ES-I3 (cell line): ENCODE measurements at regions not wholly inside any gene's neighbourhood (a gene's known extent, or its start where the extent isn't known, plus 50 kb on each side); places are given as distances from the start of the nearest gene placed in this dataset.
A peak's percentile ranks its signal among the peaks of the same experiment; 100 is the strongest.
"Not testable (repeated sequence)": the region's sequence is repeated elsewhere in the genome, so short reads cannot be mapped to it uniquely, and the experiment has no call there.

Source experiments
- H3K36me3 ChIP-seq: 2 replicates; pipeline ENCODE4 v1.6.1; 2013; ENCODE audit warnings: mild to moderate bottlenecking, low read length, control low read depth, moderate library complexity; ENCODE audit not compliant: insufficient read depth
- H3K4me1 ChIP-seq: 2 replicates; pipeline ENCODE4 v1.6.1; 2013; ENCODE audit warnings: mild to moderate bottlenecking, control low read depth, low read length; ENCODE audit not compliant: insufficient read depth
- H3K9ac ChIP-seq: 2 replicates; pipeline ENCODE4 v1.6.1; 2013; ENCODE audit warnings: low read depth, mild to moderate bottlenecking, low read length, moderate library complexity
- H3K9me3 ChIP-seq: 2 replicates; pipeline ENCODE4 v1.6.1; 2013; ENCODE audit warnings: mild to moderate bottlenecking, low read length, moderate library complexity; ENCODE audit not compliant: control insufficient read depth, insufficient read depth

DNA sequence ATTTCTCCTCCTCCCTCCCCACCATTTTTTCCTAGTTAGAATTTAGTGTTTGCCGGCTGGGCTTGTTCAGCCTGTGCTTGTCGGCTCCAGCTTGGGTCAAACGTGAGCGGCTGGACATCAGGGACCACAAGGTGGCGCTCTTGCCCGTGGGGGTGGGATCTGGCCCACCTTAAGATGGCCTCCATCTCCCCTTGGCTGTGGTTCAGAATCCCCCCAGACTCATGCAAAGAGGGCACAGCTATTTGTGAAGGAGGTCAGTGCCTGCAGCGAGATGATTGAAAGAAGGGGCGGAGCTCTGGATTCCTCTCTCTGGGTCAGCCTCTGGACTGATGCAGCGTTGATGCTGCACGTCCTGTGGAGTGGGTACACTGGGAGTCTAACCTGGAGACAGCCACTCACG is 283.3 kb upstream of the TUT7 start:
- Histone ChIP-seq H3K4me1 (no peaks in the 10 kb centered on the region), H3K9me3 (no peaks in the 10 kb centered on the region)

DNA sequence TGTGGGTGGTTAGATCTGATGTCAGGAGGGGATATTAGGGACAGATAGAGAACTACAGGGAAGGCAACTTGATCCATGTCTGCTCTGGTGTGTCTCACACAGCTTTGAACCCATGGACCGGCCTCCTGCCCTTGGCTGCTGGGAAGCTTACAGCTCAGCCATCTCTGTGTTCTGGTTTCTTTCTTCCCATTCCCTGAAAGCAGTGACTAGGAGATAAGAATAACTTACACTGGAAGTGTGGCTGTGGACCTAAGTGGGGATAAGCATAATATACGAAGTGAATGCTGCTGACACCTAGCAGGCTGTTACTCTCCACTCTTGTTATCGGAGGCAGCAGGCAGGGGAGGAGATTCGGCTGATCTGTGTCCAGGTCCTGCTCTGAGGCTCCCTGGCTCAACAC is 282.3 kb upstream of the TUT7 start:
- no peaks in the 10 kb centered on the region for H3K36me3 ChIP-seq
- H3K4me1 ChIP-seq = no peaks in the 10 kb centered on the region
- H3K9me3 ChIP-seq = no peaks in the 10 kb centered on the region
- H3K9ac ChIP-seq = no peak overlapping the region

More for the DNA sequence above, 283.3 kb upstream of the TUT7 start:
- Histone ChIP-seq H3K36me3 (no peaks in the 10 kb centered on the region), H3K9ac (no peak overlapping the region)

DNA sequence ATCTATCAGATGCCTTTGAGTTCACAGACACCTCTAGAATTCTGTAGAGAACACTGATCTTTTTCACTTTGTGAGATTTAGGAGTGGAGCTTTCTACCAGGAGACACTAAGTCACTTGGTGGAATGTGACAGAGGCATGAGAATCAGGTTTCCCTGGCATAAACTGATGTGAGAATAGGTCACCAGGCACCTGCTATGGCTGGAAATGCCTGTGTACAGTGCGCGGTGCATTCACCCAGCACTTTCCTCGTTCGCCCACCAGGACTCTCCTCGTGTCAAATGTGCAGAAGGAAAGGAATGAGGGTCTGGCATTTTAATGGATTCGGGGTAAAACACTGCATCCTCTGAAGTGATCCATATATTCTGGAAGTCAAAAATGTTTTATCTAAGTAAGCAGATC is 281.8 kb upstream of the TUT7 start:
- no peaks in the 10 kb centered on the region for H3K4me1 ChIP-seq
- H3K9ac ChIP-seq = no peak overlapping the region
- H3K9me3 ChIP-seq = no peaks in the 10 kb centered on the region
- no peaks in the 10 kb centered on the region for H3K36me3 ChIP-seq

DNA sequence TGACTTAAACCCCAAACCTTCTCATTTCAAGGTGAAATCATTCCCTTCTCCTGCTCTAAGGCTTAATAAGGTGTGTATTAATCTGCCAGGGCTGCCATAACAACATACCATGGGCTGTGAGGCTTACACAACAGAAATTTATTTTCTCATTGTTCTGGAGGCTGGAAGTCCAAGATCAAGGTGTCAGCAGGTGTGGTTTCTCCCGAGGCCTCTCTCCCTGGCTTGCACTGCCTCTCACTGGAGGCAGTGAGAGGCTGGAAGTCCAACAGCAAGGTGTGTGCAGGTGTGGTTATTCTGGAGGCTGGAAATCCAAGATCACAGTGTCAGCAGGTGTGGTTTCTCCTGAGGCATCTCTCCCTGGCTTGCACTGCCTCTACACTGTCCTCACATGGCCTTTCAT is 280.3 kb upstream of the TUT7 start:
- Histone ChIP-seq H3K9ac (no peak overlapping the region), H3K4me1 (no peaks in the 10 kb centered on the region), H3K36me3 (no peaks in the 10 kb centered on the region), H3K9me3 (no peaks in the 10 kb centered on the region)

DNA sequence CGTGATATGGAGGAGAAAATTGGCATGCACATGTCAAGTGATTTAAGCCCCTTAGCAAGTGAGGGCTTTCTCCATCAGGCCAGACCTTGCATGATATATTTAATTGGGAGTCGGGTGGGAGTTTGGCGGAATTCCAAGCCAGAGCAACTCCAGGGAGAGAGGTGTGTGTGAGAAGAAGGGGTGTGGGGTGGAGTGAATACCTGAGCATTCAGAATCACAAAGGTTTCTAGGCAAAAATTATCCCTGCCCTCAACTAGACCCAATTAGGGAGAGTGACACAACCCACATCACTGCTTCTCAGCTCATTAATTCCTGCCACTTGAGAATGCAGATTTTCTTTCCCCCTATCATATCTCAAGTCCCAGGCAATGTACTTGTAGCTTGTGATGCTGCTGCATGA is 279.7 kb upstream of the TUT7 start:
- Histone ChIP-seq H3K9me3 (no peaks in the 10 kb centered on the region), H3K36me3 (no peaks in the 10 kb centered on the region), H3K9ac (no peak overlapping the region), H3K4me1 (no peaks in the 10 kb centered on the region)

DNA sequence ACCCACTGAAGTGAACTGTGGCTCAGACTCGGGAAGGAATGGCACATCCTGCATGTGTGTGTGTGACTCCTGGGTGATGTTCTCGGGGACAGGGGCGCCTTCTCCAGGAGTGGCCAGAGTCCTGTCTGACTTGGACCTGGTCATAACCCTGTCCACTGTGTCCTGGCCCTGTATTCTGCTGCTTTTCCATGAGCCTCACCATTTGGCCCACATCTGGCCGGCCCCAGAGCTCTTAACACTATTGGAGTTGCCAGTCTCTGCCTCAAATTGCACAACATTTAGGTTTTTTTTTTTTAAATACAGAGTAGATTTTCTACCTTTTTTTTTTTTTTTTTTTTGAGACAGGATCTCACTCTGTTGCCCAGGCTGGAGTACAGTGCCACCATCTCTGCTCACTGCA is 278.3 kb upstream of the TUT7 start:
- H3K4me1 ChIP-seq = no peaks in the 10 kb centered on the region
- H3K36me3 ChIP-seq = no peaks in the 10 kb centered on the region
- no peak overlapping the region for H3K9ac ChIP-seq
- H3K9me3 ChIP-seq = no peaks in the 10 kb centered on the region

DNA sequence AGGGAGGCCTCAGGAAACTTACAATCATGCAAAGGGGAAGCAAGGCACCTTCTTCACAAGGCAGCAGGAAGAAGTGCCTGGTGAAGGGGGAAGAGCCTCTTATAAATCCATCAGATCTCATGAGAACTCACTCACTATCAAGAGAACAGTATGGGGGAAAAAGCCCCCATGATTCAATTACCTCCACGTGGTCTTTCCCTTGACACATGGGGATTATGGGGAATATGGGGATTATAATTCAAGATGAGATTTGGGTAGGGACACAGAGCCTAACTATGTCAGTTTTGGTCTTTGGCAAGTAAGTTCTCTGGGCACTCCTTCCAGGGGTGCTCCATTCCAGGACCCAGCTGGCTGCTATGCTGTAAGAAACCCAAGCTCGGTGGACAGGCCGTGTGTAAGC is 275.3 kb upstream of the TUT7 start:
- Histone ChIP-seq H3K9me3 (no peaks in the 10 kb centered on the region), H3K36me3 (no peaks in the 10 kb centered on the region), H3K9ac (no peak overlapping the region), H3K4me1 (no peaks in the 10 kb centered on the region)

DNA sequence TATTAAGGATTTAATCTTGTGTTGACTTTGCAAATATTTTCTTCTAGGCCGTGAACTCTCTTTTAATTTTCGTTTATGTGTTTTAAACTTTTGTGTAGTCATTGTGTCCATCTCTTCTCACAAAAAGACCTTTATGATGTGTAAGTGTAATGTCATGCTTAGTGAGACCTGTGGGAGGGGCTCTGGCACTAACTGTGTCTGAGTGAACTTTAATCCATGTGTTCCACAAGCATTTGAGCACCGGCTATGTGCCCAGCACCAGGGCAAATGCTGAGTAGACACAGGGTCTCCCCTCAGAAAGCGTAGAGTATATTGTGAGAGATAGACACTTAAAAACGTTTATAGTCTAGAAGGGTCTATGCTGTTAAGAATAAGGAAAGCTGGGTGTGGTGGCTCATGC is 272.6 kb upstream of the TUT7 start:
- H3K9ac ChIP-seq = no peak overlapping the region
- H3K4me1 ChIP-seq = no peaks in the 10 kb centered on the region
- no peaks in the 10 kb centered on the region for H3K9me3 ChIP-seq
- no peaks in the 10 kb centered on the region for H3K36me3 ChIP-seq

DNA sequence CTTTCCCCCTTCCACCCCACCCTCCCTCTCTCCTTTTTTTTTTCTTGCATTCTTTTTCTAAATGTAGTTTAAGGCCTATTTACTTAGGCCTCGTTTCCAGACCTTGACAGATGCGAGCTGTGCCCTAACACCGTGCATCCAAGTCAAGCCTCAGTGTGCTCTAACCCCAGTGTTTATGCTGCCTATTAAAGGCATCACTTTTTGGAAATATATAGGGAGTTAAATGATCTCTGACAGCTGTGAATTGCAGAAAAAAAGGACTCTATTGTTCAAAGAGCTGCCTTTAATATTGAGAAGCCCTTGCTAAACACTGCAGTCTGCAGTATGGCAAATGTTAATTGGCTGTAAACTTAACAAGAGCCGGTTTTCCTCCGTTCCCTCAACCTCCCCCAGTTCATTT is 270.4 kb upstream of the TUT7 start:
- H3K9ac ChIP-seq = no peak overlapping the region
- no peaks in the 10 kb centered on the region for H3K36me3 ChIP-seq
- no peaks in the 10 kb centered on the region for H3K9me3 ChIP-seq
- no peaks in the 10 kb centered on the region for H3K4me1 ChIP-seq

DNA sequence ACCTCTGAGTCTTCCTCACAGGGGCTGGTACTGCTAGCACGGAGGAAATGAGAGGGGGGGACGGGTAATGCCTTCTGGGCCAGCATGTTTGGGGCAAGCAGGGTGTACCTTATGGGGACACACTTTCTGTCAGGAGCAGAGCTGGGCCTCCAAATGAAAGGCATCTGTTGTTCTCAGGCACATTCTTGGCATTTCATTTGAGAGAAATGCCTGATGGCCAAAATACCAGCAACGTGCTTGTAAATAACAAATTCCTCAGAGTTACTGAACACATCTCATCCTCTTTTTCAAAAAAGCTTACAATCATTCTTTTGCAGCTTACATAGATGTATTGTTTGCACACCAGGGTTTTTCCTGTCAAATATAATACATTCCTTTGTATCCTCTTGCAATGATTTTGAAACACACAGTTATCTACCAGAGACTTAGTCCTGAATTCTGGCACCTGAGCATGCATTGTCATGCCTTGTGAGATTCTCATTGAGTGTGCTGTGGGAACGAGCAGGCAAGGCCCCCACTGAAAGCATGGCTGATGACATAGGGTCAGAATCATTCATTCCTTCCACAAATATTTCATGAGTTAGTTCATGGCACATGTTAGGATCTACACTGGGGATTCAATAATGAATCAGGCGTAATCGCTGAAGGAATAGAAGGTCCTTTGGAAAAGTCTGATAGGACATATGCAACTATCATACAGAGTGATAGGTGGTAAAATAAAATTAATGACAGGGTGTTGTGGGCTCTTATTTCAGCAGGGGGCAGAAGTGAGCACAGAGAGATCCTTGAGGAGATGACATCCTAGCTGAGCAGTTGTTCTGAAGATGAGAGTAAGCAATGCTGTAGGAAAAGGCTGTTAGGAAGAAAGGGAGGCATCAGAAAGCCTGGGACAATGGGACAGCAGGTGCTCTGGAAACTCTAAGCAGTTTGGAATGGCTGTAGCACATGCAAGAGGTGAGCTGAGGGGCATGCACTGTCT is 260.9 kb upstream of the TUT7 start:
- no peaks in the 10 kb centered on the region for H3K9me3 ChIP-seq
- peaks cover 11% of the 10 kb centered on the region; the same call in 1 of the 2 replicates for H3K4me1 ChIP-seq
- H3K9ac ChIP-seq = no peak overlapping the region
- no peaks in the 10 kb centered on the region for H3K36me3 ChIP-seq

DNA sequence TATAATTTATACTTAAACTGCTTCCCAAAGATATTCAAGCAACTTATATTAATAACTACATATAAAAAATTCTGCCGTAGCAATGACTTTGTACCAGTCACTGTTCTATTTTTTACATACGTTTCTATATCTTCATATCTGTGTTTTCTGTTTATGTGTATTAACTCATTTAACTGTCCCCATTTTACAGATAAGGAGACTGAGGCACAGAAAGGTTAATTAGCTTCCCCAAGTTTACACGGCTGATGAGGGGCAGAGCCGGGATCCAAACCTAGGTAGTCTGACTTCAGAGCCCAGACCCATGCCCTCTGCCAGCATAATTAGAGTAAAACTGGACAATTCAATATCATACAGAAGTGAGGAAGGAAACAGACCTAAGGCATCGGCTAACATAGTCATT is 259.7 kb upstream of the TUT7 start:
- H3K9me3 ChIP-seq = no peaks in the 10 kb centered on the region
- no peak overlapping the region for H3K9ac ChIP-seq
- no peaks in the 10 kb centered on the region for H3K36me3 ChIP-seq
- H3K4me1 ChIP-seq = peaks cover 11% of the 10 kb centered on the region; the same call in 1 of the 2 replicates

DNA sequence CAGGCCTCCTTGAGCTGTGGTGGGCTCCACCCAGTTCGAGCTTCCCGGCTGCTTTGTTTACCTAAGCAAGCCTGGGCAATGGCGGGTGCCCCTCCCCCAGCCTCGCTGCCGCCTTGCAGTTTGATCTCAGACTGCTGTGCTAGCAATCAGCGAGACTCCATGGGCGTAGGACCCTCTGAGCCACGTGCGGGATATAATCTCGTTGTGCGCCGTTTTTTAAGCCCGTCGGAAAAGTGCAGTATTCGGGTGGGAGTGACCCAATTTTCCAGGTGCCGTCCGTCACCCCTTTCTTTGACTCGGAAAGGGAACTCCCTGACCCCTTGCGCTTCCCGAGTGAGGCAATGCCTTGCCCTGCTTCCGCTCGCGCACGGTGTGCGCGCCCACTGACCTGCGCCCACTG is 257.3 kb upstream of the TUT7 start:
- not testable (repeated sequence) for H3K36me3 ChIP-seq, H3K9me3 ChIP-seq
- H3K9ac ChIP-seq = peak overlapping the region; percentile 49; the same call in 1 of the 2 replicates
- peaks cover 11% of the 10 kb centered on the region; the same call in 1 of the 2 replicates for H3K4me1 ChIP-seq

DNA sequence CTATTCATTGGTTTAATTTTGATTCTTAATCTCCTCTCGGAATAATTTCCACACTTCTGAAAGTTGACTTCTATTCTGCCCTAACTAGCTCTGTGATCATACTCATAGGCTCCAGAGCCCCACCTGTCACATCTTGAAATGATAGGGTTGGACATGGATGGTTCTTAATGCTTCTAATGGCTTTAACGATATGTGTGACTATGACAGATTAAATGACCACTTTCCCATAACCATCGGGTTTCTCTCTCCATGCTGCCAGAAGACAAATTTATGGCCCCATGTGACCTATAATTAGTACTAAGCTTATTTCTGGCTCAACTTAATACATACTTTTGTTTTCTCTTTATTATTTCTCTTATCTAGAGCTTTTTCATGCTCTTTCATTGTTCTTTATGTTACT is 251.1 kb upstream of the TUT7 start:
- H3K4me1 ChIP-seq = 0 out of 2 replicates have a peak, but pooled peaks cover 2% of the 10 kb centered on the region
- no peaks in the 10 kb centered on the region for H3K9me3 ChIP-seq
- no peaks in the 10 kb centered on the region for H3K36me3 ChIP-seq
- no peak overlapping the region for H3K9ac ChIP-seq

DNA sequence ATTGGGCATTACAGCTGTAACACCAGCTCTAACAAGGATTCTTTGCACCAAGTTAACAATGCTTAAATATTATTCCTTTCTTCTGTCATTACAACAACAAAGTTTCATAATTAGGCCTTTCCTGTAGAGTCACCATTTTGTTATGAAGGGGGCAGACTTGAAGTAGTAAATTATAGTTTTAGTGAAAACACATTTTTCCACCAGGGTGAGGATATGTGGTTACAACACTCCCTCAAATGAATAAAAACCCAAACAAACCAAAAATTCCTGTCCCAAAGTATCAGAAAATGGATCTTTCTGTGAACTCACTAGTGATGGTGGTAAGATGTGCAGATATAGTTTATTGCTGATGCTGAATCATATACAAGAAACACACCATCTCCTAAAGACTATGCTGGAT is 250.5 kb upstream of the TUT7 start:
- Histone ChIP-seq H3K36me3 (no peaks in the 10 kb centered on the region), H3K9ac (no peak overlapping the region), H3K9me3 (no peaks in the 10 kb centered on the region), H3K4me1 (peaks cover 5% of the 10 kb centered on the region; the same call in 1 of the 2 replicates)

DNA sequence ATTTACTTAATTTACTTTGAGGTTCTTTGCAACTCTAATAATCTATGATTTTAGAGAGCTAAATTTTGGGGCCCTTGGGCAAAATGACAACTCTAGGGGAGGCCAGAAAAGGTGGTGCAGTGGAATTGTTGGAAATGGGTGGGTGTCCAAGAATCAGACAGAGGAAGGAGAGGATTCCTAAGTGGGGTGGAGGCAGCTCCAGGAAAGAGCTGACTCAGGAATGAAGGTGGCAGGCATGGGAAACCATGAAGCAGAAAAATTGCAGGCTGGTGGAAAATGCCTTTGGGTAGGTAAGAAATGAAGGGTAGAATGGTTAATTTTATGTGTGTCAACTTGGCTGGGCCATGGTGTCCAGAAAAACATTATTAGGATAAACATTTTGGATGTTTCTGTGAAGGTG is 248.5 kb upstream of the TUT7 start:
- Histone ChIP-seq H3K9ac (no peak overlapping the region), H3K36me3 (no peaks in the 10 kb centered on the region), H3K9me3 (no peaks in the 10 kb centered on the region), H3K4me1 (peaks cover 13% of the 10 kb centered on the region; the same call in 1 of the 2 replicates)
